SK-N-MC (cell line): ENCODE measurements at regions not wholly inside any gene's neighbourhood (a gene's known extent, or its start where the extent isn't known, plus 50 kb on each side); places are given as distances from the start of the nearest gene placed in this dataset.

Experiments used
- EZH2 ChIP-seq: fragments of 200-600 bp; sonication (generic); IDR thresholded peaks from one replicate; pipeline ENCODE4 v1.6.1; 2017; ENCODE audit warnings: antibody characterized with exemption
- POLR2AphosphoS5 ChIP-seq: IDR thresholded peaks from 2 replicates; pipeline ENCODE4 v1.6.1; 2012; ENCODE audit warnings: mild to moderate bottlenecking, low read depth, low read length, borderline replicate concordance

DNA sequence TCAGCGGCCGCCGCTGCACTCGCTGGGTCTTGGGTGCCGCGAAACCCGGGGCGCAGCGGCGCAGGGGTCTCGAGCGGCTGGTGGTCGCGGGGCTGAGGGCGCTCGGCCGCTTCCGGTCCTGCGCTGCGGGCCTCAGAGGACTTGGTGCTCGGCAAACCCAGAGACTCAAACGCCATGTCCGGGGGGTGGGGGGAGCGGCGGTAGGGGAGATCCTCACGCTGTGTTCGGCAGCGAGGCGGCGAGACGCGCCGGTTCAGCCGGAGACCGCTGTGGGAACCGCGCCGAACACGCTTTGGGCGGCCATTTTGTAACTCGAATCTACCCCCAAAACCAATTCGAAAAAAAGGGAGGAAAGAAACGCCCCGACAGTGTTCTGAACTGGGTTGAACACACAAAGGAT is 317.5 kb upstream of the CDH18 start:
- TF ChIP-seq POLR2AphosphoS5 (no peak), EZH2 (no peak)
